CD14-positive monocyte (primary cell): ENCODE measurements at regions not wholly inside any gene's neighbourhood (a gene's known extent, or its start where the extent isn't known, plus 50 kb on each side); places are given as distances from the start of the nearest gene placed in this dataset.

Source experiments
- DNase-seq, 3 donors: peaks; one replicate each; pipeline ENCODE4 v3.0.0-alpha.2; 2011 to 2022
- H2AFZ ChIP-seq: 2 replicates; pipeline ENCODE4 v1.6.0; 2012; ENCODE audit warnings: mild to moderate bottlenecking, low read depth, low read length, inconsistent platforms; ENCODE audit not compliant: insufficient read depth, poor library complexity, severe bottlenecking
- H3K27ac ChIP-seq, 2 donors: 1 replicate in 1 of 2; 2 replicates in 1 of 2; pipeline ENCODE4 v1.5.1; 2012 to 2013; ENCODE audit warnings: low read length in 2 of 2, control low read depth in 1 of 2, inconsistent platforms in 1 of 2, low read depth in 1 of 2, mild to moderate bottlenecking in 1 of 2
- H3K27me3 ChIP-seq, 2 donors: one replicate each; pipeline versions ENCODE4 v1.6.0 to v1.6.1; 2011 to 2013; ENCODE audit warnings: low read length in 2 of 2; ENCODE audit not compliant: control insufficient read depth in 2 of 2, insufficient read depth in 2 of 2
- H3K36me3 ChIP-seq, 2 donors: replicated peaks in 1 of 2; 1 replicate in 1 of 2; 2 replicates in 1 of 2; pipeline versions ENCODE4 v1.5.1 to v1.6.1; 2012 to 2013; ENCODE audit warnings: low read length in 2 of 2, control low read depth in 1 of 2, inconsistent platforms in 1 of 2, mild to moderate bottlenecking in 1 of 2; ENCODE audit not compliant: insufficient read depth in 2 of 2, control insufficient read depth in 1 of 2
- H3K4me1 ChIP-seq, 2 donors: 1 replicate in 1 of 2; 2 replicates in 1 of 2; pipeline versions ENCODE4 v1.5.1 to v1.6.1; 2012 to 2013; ENCODE audit warnings: low read length in 2 of 2, control low read depth in 1 of 2, inconsistent platforms in 1 of 2, mild to moderate bottlenecking in 1 of 2, moderate library complexity in 1 of 2; ENCODE audit not compliant: insufficient read depth in 2 of 2, control insufficient read depth in 1 of 2
- H3K4me2 ChIP-seq: replicated peaks from 2 replicates; pipeline ENCODE3; 2012; ENCODE audit warnings: low read length, moderate library complexity, mild to moderate bottlenecking; ENCODE audit not compliant: poor library complexity, severe bottlenecking; ENCODE audit errors: extremely low read depth
- H3K4me3 ChIP-seq, 3 experiments: fragments of 200-600 bp in 1 of 3; sonication (generic) in 1 of 3; replicated peaks in 1 of 3; 1 replicate in 2 of 3; 2 replicates in 1 of 3; pipeline ENCODE4 v1.5.1; 2011 to 2013; ENCODE audit warnings: low read length in 3 of 3, mild to moderate bottlenecking in 3 of 3, control low read depth in 2 of 3, low read depth in 2 of 3, inconsistent platforms in 1 of 3, moderate library complexity in 1 of 3
- H3K79me2 ChIP-seq: 2 replicates; pipeline ENCODE4 v1.6.0; 2012; ENCODE audit warnings: mild to moderate bottlenecking, control low read depth, inconsistent platforms, low read length, moderate library complexity; ENCODE audit not compliant: insufficient read depth
- H3K9ac ChIP-seq: 2 replicates; pipeline ENCODE4 v1.6.0; 2017; ENCODE audit warnings: low read length, mild to moderate bottlenecking; ENCODE audit not compliant: insufficient read depth, poor library complexity, severe bottlenecking
- H3K9me3 ChIP-seq, 2 donors: replicated peaks in 1 of 2; 1 replicate in 1 of 2; 2 replicates in 1 of 2; pipeline versions ENCODE4 v1.5.1 to v1.6.1; 2012 to 2013; ENCODE audit warnings: low read length in 2 of 2, control low read depth in 1 of 2; ENCODE audit not compliant: control insufficient read depth in 1 of 2, insufficient read depth in 1 of 2
- H4K20me1 ChIP-seq: 2 replicates; pipeline ENCODE4 v1.6.0; 2012; ENCODE audit warnings: mild to moderate bottlenecking, low read length, control low read depth, moderate library complexity; ENCODE audit not compliant: insufficient read depth
- H3K27ac Mint-ChIP-seq, 7 donors: one replicate each; pipeline ENCODE4 v1.8.0; 2020; ENCODE audit warnings: mild to moderate bottlenecking in 7 of 7, mixed read lengths in 7 of 7, moderate library complexity in 6 of 7, inconsistent platforms in 2 of 7
- H3K27me3 Mint-ChIP-seq, 3 donors: one replicate each; pipeline ENCODE4 v1.8.0; 2021 to 2022; ENCODE audit warnings: low read depth in 3 of 3, mild to moderate bottlenecking in 3 of 3, mixed read lengths in 3 of 3, moderate library complexity in 3 of 3, inconsistent platforms in 1 of 3
- H3K36me3 Mint-ChIP-seq, 2 donors: one replicate each; pipeline ENCODE4 v1.8.0; 2020; ENCODE audit warnings: mixed read lengths in 2 of 2, inconsistent platforms in 1 of 2, mild to moderate bottlenecking in 1 of 2
- H3K4me1 Mint-ChIP-seq: one replicate; pipeline ENCODE4 v1.8.0; 2020; ENCODE audit warnings: mild to moderate bottlenecking, mixed read lengths
- H3K4me3 Mint-ChIP-seq, 2 donors: one replicate each; pipeline ENCODE4 v1.8.0; 2020; ENCODE audit warnings: mild to moderate bottlenecking in 2 of 2, mixed read lengths in 2 of 2, moderate library complexity in 1 of 2
- H3K9me3 Mint-ChIP-seq, 7 donors: one replicate each; pipeline ENCODE4 v1.8.0; 2020 to 2022; ENCODE audit warnings: mixed read lengths in 7 of 7, mild to moderate bottlenecking in 6 of 7, moderate library complexity in 6 of 7, inconsistent platforms in 2 of 7
- CTCF ChIP-seq: fragments of 200-600 bp; IDR thresholded peaks from one replicate; pipeline ENCODE4 v1.8.0; 2022; ENCODE audit warnings: antibody characterized with exemption, mild to moderate bottlenecking
- WGBS: methylation state at CpG from one replicate; pipeline ENCODE4 v1.1.5; 2013; ENCODE audit warnings: missing lambda C conversion rate; ENCODE audit not compliant: insufficient coverage; 5-methylcytosine and 5-hydroxymethylcytosine counted together
- intact Hi-C, 2 donors: fragments of 100-400 bp; cut with micrococcal nuclease; formaldehyde crosslinking; loops; one replicate each; pipeline versions ENCODE4 v1.15.0 to v1.15.1; 2023

GRCh38 chrX:44071070-44071645 is 98.0 kb upstream of the NDP start:
- intact Hi-C loops: no loop called here

GRCh38 chrX:44068043-44068442 is 94.9 kb upstream of the NDP start:
- Histone ChIP-seq H3K79me2 (no peaks in the 10 kb centered on the region), H3K36me3 (no peaks in the 10 kb centered on the region), H2AFZ (no peak overlapping the region), H3K9me3 (no peaks in the 10 kb centered on the region), H3K4me1 (no peaks in the 10 kb centered on the region), H3K27me3 (peaks cover 0 to 6% of the 10 kb centered on the region in 2 donors), H3K4me2 (no peak overlapping the region), H3K9ac (no peak overlapping the region), H3K4me3 (no peak overlapping the region), H3K27ac (no peak overlapping the region), H4K20me1 (no peaks in the 10 kb centered on the region)
- no CpG with 5 or more reads among the region's 2 CpGs for WGBS
- Mint-ChIP-seq H3K4me1 (peaks cover 8% of the 10 kb centered on the region), H3K4me3 (no peak overlapping the region), H3K36me3 (no peaks in the 10 kb centered on the region), H3K27me3 (peaks cover 0 to 5% (median 0%) of the 10 kb centered on the region in 3 donors), H3K9me3 (peaks cover 0 to 12% (median 2%) of the 10 kb centered on the region in 7 donors), H3K27ac (no peak overlapping the region)
- intact Hi-C loops: no loop called here
- no peak for DNase-seq
- no peak for TF ChIP-seq CTCF

More at GRCh38 chrX:44071070-44071645, 98.0 kb upstream of the NDP start:
- Mint-ChIP-seq H3K9me3 (peaks cover 0 to 7% (median 0%) of the 10 kb centered on the region in 7 donors), H3K4me3 (no peak overlapping the region), H3K36me3 (no peaks in the 10 kb centered on the region), H3K27me3 (peaks cover 1 to 5% (median 5%) of the 10 kb centered on the region in 3 donors), H3K27ac (no peak overlapping the region), H3K4me1 (peaks cover 7% of the 10 kb centered on the region)
- 100% methylated on average over 1 of the region's 3 CpGs for WGBS
- H3K9ac ChIP-seq: no peak overlapping the region
- no peak overlapping the region for H3K4me3 ChIP-seq
- no peaks in the 10 kb centered on the region for H3K9me3 ChIP-seq
- H3K4me2 ChIP-seq: no peak overlapping the region
- H3K27ac ChIP-seq: no peak overlapping the region
- H3K4me1 ChIP-seq: no peaks in the 10 kb centered on the region
- H2AFZ ChIP-seq: no peak overlapping the region
- H3K36me3 ChIP-seq: no peaks in the 10 kb centered on the region
- peaks cover 0 to 6% of the 10 kb centered on the region in 2 donors for H3K27me3 ChIP-seq
- no peaks in the 10 kb centered on the region for H3K79me2 ChIP-seq
- DNase-seq: no peak
- no peaks in the 10 kb centered on the region for H4K20me1 ChIP-seq
- TF ChIP-seq CTCF: no peak
